IgD-negative memory B cell (primary cell): ENCODE measurements at regions not wholly inside any gene's neighbourhood (a gene's known extent, or its start where the extent isn't known, plus 50 kb on each side); places are given as distances from the start of the nearest gene placed in this dataset.

ENCODE experiments used
- H3K27ac Mint-ChIP-seq, 3 donors: one replicate each; pipeline ENCODE4 v1.8.0; 2020 to 2022; ENCODE audit warnings: mild to moderate bottlenecking in 3 of 3, mixed read lengths in 3 of 3, moderate library complexity in 1 of 3
- H3K27me3 Mint-ChIP-seq: one replicate; pipeline ENCODE4 v1.8.0; 2021; ENCODE audit warnings: mixed read lengths
- H3K36me3 Mint-ChIP-seq: one replicate; pipeline ENCODE4 v1.8.0; 2020; ENCODE audit warnings: mild to moderate bottlenecking, mixed read lengths
- H3K4me1 Mint-ChIP-seq, 3 donors: one replicate each; pipeline ENCODE4 v1.8.0; 2020 to 2022; ENCODE audit warnings: mixed read lengths in 3 of 3, mild to moderate bottlenecking in 1 of 3
- H3K4me3 Mint-ChIP-seq, 4 donors: one replicate each; pipeline ENCODE4 v1.8.0; 2020 to 2022; ENCODE audit warnings: mild to moderate bottlenecking in 4 of 4, mixed read lengths in 4 of 4, moderate library complexity in 3 of 4
- H3K9me3 Mint-ChIP-seq, 3 donors: one replicate each; pipeline ENCODE4 v1.8.0; 2020 to 2021; ENCODE audit warnings: mixed read lengths in 3 of 3, mild to moderate bottlenecking in 1 of 3

DNA sequence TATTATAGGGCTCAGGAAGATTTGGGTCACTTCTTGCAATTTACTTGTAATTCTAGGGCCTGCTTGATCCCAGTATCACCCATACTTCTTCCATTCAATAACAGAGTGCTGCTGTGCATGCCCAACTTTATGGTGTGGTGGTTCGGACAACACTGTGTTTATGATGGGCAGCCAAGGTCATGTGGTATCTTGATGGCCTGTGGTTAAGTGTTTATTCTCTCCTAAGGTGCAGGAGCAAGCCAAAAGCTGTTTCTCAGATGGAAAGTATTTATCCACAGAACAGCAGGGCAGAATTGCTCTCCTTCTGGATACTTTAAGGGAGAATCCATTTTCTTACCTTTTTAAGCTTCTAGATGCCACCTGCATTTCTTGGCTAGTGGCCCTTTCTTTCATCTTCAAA lies 433.8 kb downstream of the SH2D4B start:
- Mint-ChIP-seq H3K36me3 (no peaks in the 10 kb centered on the region), H3K4me1 (no peaks in the 10 kb centered on the region), H3K4me3 (no peak overlapping the region), H3K9me3 (peaks cover 0 to 13% (median 2%) of the 10 kb centered on the region in 3 donors), H3K27me3 (no peaks in the 10 kb centered on the region), H3K27ac (no peak overlapping the region)

DNA sequence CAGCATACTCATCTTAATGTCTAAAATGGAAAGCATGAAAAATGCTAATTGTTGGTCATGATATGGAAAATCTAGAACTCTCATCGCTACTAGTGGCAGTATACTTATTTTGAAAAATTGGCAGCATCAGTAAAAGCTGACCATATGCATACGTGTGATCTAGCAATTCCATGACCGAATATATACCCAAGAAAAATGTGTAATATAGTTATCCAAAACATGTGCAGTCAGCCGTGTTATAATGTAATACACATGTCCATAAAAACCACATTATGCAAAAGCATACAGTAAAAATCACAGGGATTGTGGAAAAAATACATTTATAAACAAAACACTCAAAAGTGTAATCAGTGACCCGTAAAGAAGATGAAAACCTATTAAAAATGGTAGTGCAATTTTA lies 439.0 kb downstream of the SH2D4B start:
- Mint-ChIP-seq H3K4me3 (no peak overlapping the region), H3K36me3 (no peaks in the 10 kb centered on the region), H3K4me1 (no peaks in the 10 kb centered on the region), H3K27me3 (no peaks in the 10 kb centered on the region), H3K9me3 (peaks cover 0 to 13% (median 3%) of the 10 kb centered on the region in 3 donors), H3K27ac (no peak overlapping the region)

DNA sequence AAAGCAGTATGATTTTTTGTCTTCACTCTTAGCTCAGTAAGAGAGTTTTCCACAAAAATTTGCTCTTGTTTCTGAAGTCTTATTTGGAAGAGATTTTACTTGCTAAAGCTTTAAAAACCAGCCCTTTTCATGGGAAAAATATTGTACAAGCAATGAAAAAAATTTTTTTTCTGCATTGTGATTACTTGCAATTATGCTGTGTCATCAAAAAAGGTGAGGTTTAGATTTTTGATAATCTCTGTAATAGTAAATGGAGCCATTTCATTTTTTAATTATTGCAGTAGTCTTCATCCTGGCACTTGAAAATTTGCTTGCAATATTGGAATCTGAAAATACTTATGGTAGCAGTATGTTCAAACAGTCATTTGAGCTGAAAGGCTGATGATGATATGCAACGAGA lies 447.4 kb downstream of the SH2D4B start:
- Mint-ChIP-seq H3K4me3 (no peak overlapping the region), H3K9me3 (peaks cover 0 to 4% (median 0%) of the 10 kb centered on the region in 3 donors), H3K27me3 (no peaks in the 10 kb centered on the region), H3K27ac (no peak overlapping the region), H3K36me3 (no peaks in the 10 kb centered on the region), H3K4me1 (no peaks in the 10 kb centered on the region)

DNA sequence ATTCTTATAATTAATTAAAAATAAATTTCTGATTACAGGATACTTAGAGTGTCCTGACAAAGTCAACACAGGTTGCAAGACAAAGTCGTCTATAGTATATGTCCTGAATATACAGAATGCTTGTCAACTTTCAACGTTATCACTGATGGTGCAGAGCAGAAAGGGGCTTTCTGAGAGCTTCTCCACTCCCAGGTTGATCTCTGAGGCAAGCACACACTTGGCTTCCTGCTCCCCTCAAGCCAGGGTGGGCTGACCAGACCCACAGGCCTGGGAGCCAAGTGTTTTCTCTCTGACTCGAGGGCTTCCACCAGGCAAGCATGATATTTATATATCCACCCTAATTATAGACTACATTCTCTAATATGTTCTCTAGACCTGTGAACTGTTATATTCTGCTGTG lies 448.9 kb downstream of the SH2D4B start:
- Mint-ChIP-seq H3K4me3 (no peak overlapping the region), H3K4me1 (no peaks in the 10 kb centered on the region), H3K27ac (no peak overlapping the region), H3K9me3 (peaks cover 0 to 4% (median 0%) of the 10 kb centered on the region in 3 donors), H3K36me3 (no peaks in the 10 kb centered on the region), H3K27me3 (no peaks in the 10 kb centered on the region)

DNA sequence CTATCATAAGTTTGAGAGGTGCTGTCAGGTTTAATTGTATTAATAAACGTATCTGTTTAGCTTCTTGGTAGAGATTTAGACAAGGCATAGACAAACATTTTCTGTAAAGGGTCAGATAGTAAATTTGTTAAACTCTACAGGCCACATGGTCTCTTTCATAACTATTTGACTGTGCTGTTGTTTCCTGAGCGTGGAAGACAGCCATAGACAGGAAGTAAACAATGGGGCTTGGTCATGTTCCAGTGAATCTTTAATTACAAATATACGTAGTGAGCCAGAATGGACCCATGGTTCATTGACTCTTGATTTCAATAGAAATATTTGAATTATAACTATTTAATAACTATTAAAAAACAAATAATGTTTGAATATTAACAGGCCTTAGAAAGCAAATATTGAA lies 451.1 kb downstream of the SH2D4B start:
- no peaks in the 10 kb centered on the region for H3K36me3 Mint-ChIP-seq
- no peaks in the 10 kb centered on the region for H3K4me1 Mint-ChIP-seq
- H3K27me3 Mint-ChIP-seq = no peaks in the 10 kb centered on the region
- H3K27ac Mint-ChIP-seq = no peak overlapping the region
- no peaks in the 10 kb centered on the region for H3K9me3 Mint-ChIP-seq
- H3K4me3 Mint-ChIP-seq = no peak overlapping the region

DNA sequence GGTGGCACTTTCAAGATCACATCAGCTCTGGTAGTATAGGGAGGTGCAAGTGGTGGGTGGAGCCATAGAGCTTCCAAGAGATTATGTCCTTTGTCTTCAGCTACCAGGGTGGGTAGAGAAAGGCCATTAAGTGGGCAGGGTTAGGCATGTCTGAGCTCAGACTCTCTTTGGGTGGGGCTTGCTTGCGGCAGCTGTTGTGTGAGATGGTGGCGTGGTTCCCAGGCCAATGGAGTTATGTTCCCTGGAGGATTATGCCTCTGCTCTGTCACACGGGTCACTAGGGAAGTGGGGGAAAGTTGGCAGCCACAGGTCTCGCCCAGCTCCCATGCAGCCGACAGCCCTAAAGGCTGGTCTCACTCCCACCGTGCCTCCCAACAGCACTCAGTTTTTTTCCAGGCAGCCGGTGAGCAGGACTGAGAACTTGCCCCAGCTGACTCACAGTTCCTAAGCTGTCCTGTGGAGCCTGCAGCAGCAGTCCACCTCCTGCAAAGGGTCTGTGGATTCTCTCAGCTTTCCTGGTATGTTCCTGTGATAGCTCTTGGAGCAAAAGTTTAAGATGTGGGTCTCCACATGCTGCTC lies 459.0 kb downstream of the SH2D4B start:
- Mint-ChIP-seq H3K36me3 (no peaks in the 10 kb centered on the region), H3K4me3 (peak overlapping the region in 1 of 4 donors; percentile 41), H3K4me1 (no peaks in the 10 kb centered on the region), H3K27ac (no peak overlapping the region), H3K27me3 (no peaks in the 10 kb centered on the region), H3K9me3 (peaks cover 2 to 8% (median 4%) of the 10 kb centered on the region in 3 donors)

DNA sequence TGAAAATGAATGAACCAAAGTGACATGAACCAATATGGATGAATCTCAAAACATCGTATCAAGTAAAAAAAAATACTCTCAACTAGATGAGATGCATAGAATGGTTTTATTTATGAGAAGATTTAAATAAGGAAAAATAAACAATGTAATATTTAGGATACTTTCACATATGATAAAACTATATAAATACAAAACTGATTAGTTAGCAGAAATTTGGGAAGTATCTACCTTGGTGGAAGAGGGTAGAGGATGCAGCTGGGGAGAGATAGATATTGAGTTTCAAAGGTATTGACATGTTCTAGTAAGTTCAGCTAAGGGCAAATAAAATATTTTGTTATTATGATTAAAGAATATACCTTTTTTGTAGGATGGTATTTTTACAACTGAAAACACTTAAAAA lies 463.1 kb downstream of the SH2D4B start:
- Mint-ChIP-seq H3K27me3 (no peaks in the 10 kb centered on the region), H3K27ac (no peak overlapping the region), H3K4me1 (no peaks in the 10 kb centered on the region), H3K9me3 (peaks cover 2 to 4% (median 2%) of the 10 kb centered on the region in 3 donors), H3K36me3 (no peaks in the 10 kb centered on the region), H3K4me3 (no peak overlapping the region)

DNA sequence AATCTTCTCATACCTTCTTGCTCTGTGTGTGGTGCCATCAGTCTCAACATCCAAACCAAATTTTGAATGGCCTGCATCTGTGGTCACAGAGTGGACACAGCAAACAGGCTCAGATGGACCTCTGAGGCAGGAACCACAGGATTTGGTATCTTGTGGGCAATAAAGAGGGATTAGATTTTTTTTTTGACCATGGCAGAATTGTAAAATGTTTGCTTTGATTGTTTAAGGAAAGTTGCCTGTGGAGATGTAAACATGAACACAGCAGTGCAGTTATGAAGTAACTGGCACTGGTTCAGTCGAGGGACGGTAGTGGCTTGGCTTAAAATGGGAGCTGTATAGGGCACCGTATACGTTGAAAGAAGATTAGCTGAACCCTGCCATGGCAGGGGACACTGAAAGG lies 464.7 kb downstream of the SH2D4B start:
- no peak overlapping the region for H3K4me3 Mint-ChIP-seq
- H3K36me3 Mint-ChIP-seq = no peaks in the 10 kb centered on the region
- no peaks in the 10 kb centered on the region for H3K27me3 Mint-ChIP-seq
- no peak overlapping the region for H3K27ac Mint-ChIP-seq
- no peaks in the 10 kb centered on the region for H3K9me3 Mint-ChIP-seq
- H3K4me1 Mint-ChIP-seq = no peaks in the 10 kb centered on the region

DNA sequence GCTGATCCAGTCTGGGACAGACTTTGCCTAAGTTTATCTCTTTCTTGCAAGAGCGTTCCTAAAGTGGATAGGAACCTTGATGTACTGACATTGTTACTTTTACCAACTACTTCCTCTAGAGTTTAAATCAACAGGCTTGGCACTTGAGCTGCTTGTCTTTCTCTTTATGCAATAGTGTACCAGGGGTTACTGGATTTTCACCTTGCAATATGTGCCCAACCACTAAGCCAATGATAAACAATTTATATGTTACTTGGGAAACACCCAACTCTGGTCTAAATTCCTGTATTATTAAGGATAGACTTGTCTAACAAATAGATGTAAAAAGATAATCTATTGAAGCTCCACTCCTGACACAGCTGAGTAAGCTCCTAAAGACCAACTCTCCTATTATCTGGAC lies 470.2 kb downstream of the SH2D4B start:
- no peaks in the 10 kb centered on the region for H3K9me3 Mint-ChIP-seq
- H3K4me1 Mint-ChIP-seq = no peaks in the 10 kb centered on the region
- no peaks in the 10 kb centered on the region for H3K27me3 Mint-ChIP-seq
- H3K36me3 Mint-ChIP-seq = no peaks in the 10 kb centered on the region
- no peak overlapping the region for H3K27ac Mint-ChIP-seq
- H3K4me3 Mint-ChIP-seq = no peak overlapping the region

DNA sequence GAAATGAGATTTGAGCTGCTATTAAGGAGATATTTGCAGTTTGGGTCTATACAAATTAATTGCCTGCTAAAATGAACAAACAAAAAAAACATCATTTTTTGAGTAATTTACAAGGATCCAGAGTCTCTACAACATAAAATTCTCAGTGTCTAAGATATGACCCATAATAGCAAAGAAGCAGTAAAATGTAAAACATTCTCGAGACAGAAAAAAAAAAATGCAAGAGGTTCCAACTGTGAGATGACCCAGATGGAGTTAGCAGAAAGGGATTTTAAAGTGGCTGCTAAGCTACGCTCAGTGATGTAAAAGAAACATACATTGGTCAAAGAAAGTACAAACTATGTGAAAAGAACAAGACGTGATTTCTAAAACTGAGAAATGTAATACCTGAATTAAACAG lies 471.0 kb downstream of the SH2D4B start:
- Mint-ChIP-seq H3K27me3 (no peaks in the 10 kb centered on the region), H3K36me3 (no peaks in the 10 kb centered on the region), H3K27ac (no peak overlapping the region), H3K4me3 (no peak overlapping the region), H3K9me3 (no peaks in the 10 kb centered on the region), H3K4me1 (no peaks in the 10 kb centered on the region)

DNA sequence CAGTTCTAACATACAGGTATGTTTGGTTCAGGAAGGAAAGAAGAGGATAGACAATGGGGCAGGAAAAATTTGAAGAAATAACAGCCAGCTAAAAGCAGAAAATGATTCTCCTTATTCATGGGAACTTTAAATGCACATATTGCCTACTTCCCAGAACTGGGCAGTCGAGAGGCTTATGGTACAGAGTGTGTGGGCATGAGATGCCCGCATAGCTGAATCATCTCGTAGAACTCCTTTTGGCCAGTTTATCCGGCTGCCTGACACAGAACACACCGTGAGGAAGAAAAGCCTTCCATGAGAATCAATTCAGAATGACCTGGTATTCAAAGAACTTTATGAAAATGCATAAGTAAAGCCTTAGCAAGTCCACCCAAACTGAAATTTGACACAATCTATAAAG lies 471.6 kb downstream of the SH2D4B start:
- H3K36me3 Mint-ChIP-seq = no peaks in the 10 kb centered on the region
- H3K27ac Mint-ChIP-seq = no peak overlapping the region
- H3K4me1 Mint-ChIP-seq = no peaks in the 10 kb centered on the region
- no peak overlapping the region for H3K4me3 Mint-ChIP-seq
- H3K9me3 Mint-ChIP-seq = no peaks in the 10 kb centered on the region
- peaks cover 2% of the 10 kb centered on the region for H3K27me3 Mint-ChIP-seq

DNA sequence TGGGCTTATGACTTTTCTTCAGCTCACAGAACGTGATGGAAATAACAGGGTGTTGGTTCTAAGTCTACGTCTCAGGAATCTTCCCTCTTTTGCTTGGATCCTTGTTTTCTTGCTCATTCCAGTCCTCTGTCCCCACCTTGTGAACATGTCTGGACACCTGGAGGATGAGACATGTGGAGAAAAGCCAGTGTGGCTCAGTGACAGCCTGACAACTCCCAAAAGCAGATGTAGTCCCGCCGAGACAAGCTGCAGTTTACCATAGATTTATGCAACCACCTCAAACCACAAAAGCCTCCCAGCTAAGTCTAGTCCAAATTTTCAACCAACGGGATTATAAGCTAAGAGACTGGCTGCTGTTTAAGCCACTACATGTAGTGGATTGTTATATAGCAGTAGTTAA lies 476.1 kb downstream of the SH2D4B start:
- Mint-ChIP-seq H3K27ac (no peak overlapping the region), H3K36me3 (no peaks in the 10 kb centered on the region), H3K4me3 (no peak overlapping the region), H3K4me1 (peaks cover 0 to 1% (median 0%) of the 10 kb centered on the region in 3 donors), H3K9me3 (no peaks in the 10 kb centered on the region), H3K27me3 (peaks cover 4% of the 10 kb centered on the region)

DNA sequence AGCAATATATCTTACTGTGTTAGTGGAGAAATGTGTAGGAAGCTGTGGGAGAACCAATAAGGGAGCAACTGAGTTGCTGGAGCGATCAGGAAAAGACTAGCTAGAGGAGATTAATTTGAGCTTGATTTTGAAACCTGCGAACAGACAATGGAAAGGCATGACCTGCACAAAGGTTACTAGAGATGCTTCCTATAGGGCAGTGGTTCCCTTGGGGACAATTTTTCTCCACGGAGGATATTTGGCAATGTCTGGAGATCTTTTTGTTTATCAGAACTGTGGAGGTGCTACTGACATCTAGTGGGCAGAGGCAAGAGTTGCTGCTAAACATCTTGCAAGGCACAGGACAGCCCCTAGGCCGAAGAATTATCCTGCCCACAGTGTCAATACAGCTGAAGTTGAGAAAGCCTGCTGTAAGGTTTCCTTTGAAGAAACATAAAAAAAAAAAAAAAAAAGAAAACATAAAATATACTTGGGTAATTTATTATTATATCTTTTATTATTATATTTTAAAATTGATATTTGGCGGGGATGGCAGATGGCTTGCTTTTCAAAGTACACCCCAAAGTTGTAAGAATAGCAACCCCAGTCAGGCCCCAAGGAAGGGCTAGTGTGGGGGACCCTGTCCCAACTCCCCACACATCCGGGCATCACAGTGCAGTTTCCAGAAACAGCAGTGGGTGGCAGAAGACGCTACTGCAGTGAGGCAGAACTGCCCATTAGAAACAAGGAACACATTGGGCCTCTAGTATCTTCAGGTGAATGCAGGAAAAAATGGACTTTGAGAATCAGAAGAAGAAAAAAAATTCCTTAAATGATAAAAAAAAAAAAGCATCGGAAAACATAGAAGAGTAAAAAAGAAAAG lies 481.6 kb downstream of the SH2D4B start:
- no peak overlapping the region for H3K27ac Mint-ChIP-seq
- peaks cover 0 to 2% (median 0%) of the 10 kb centered on the region in 3 donors for H3K9me3 Mint-ChIP-seq

DNA sequence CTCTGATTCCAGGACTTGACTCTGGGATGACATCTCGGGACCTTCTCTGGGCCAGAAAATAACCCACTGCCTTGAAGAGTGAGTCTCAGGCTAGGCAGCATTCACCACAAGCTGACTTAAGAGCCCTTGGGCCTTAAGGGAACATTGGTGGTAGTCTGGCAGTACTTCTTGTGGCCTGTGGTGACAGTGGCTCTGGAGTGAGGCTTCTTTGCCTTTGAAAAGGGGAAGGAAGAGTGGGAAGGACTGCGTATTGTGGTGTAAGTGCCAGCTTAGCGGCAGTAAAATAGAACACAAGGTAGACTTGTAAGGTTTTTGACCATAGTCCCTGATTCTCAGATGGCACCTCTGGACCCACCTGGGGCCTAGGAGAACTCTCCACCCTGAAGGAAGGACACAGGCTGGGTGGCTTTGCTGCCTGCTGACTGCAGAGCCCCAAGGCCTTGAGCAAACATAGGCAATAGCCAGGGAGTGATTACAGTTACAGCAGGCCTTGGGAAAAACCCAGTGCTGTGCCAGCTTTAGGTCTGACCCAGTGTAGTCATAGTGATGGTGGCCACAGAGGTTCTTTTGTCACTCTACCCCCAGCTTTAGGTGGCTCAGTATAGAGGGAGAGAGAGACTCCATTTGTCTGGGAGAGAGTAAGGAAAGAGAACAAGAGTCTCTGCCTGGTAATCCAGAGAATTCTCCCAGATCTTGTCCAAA lies 483.9 kb downstream of the SH2D4B start:
- Mint-ChIP-seq H3K4me3 (no peak overlapping the region), H3K27ac (peak overlapping the region in 1 of 3 donors; percentile 32), H3K27me3 (peaks cover 1% of the 10 kb centered on the region)

More for the DNA sequence above, 481.6 kb downstream of the SH2D4B start:
- Mint-ChIP-seq H3K4me1 (peaks cover 0 to 5% (median 0%) of the 10 kb centered on the region in 3 donors), H3K36me3 (no peaks in the 10 kb centered on the region), H3K4me3 (no peak overlapping the region), H3K27me3 (peaks cover 4% of the 10 kb centered on the region)

DNA sequence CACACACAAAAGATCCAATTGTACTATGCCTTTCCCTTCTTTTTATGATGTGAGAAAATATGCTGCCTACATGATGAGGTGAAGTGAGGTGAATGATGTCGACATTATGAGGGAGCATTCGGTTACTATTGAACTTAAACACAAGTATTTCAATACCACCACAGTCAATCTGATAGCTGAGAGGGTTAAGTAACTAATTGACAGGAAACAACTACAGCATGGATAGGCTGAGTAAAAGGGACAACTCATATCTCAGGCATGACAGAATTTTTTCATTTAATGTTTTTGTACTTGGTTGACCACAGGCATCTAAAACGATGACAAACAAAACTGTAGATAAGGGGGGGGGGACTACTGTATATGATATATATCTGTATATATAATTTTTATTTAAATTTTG lies 488.9 kb downstream of the SH2D4B start:
- H3K4me1 Mint-ChIP-seq = no peaks in the 10 kb centered on the region
- no peak overlapping the region for H3K4me3 Mint-ChIP-seq
- no peak overlapping the region for H3K27ac Mint-ChIP-seq
- H3K9me3 Mint-ChIP-seq = peaks cover 2 to 9% (median 9%) of the 10 kb centered on the region in 3 donors
- no peaks in the 10 kb centered on the region for H3K27me3 Mint-ChIP-seq
- H3K36me3 Mint-ChIP-seq = no peaks in the 10 kb centered on the region

More for the DNA sequence above, 483.9 kb downstream of the SH2D4B start:
- Mint-ChIP-seq H3K9me3 (peaks cover 0 to 3% (median 0%) of the 10 kb centered on the region in 3 donors), H3K4me1 (peaks cover 0 to 5% (median 0%) of the 10 kb centered on the region in 3 donors), H3K36me3 (no peaks in the 10 kb centered on the region)
